ENCODE measurements at regions not wholly inside any gene's neighbourhood (a gene's known extent, or its start where the extent isn't known, plus 50 kb on each side); places are given as distances from the start of the nearest gene placed in this dataset.

- TF ChIP-seq CTCF (IDR thresholded peaks at IDR 0.05): no peak
- no peak for TF ChIP-seq EP300 (IDR thresholded peaks at IDR 0.05)
- no peak for TF ChIP-seq POLR2A (IDR thresholded peaks at IDR 0.05)
- no peak for TF ChIP-seq POLR2AphosphoS5 (IDR thresholded peaks at IDR 0.05)
These were observed 369.3 kb upstream of the ATP11B start for GRCh38 chr3:182424006-182424405.

All from suprapubic skin (tissue), 4 donors.